GM18870 (cell line): ENCODE measurements at regions not wholly inside any gene's neighbourhood (a gene's known extent, or its start where the extent isn't known, plus 50 kb on each side); places are given as distances from the start of the nearest gene placed in this dataset.

Source experiments
- ATAC-seq: cut with Tn5 transposase; IDR thresholded peaks from one replicate; pipeline ENCODE4 v1.9.1; 2021; ENCODE audit warnings: moderate library complexity; ENCODE audit not compliant: unreplicated experiment

GRCh38 chr7:106606120-106606519, 54.8 kb downstream of the CCDC71L start:
- no peak for ATAC-seq

GRCh38 chr7:106604971-106605370, 56.0 kb downstream of the CCDC71L start:
- no peak for ATAC-seq

- no peak for ATAC-seq
These were observed 56.5 kb downstream of the CCDC71L start for GRCh38 chr7:106604303-106604924.

- no peak for ATAC-seq
These were observed 57.6 kb downstream of the CCDC71L start for GRCh38 chr7:106603346-106603745.

GRCh38 chr7:106602062-106602461, 58.9 kb downstream of the CCDC71L start:
- ATAC-seq = no peak

- no peak for ATAC-seq
These were observed 60.2 kb downstream of the CCDC71L start for GRCh38 chr7:106600569-106601373.

GRCh38 chr7:106599343-106599698, 61.6 kb downstream of the CCDC71L start:
- ATAC-seq = no peak

GRCh38 chr7:106598663-106599342, 62.2 kb downstream of the CCDC71L start:
- ATAC-seq = peak; percentile 99

- ATAC-seq = no peak
These were observed 63.0 kb downstream of the CCDC71L start for GRCh38 chr7:106597751-106598546.

- no peak for ATAC-seq
These were observed 63.9 kb downstream of the CCDC71L start for GRCh38 chr7:106597014-106597413.

GRCh38 chr7:106595922-106596321, 65.0 kb downstream of the CCDC71L start:
- ATAC-seq = no peak

GRCh38 chr7:106593028-106593417, 67.9 kb downstream of the CCDC71L start:
- no peak for ATAC-seq

- ATAC-seq = no peak
These were observed 68.5 kb downstream of the CCDC71L start for GRCh38 chr7:106592282-106593027.

- no peak for ATAC-seq
These were observed 69.8 kb downstream of the CCDC71L start for GRCh38 chr7:106591146-106591545.

- no peak for ATAC-seq
These were observed 70.6 kb downstream of the CCDC71L start for GRCh38 chr7:106590209-106590816.

GRCh38 chr7:106589198-106589879, 71.6 kb downstream of the CCDC71L start:
- no peak for ATAC-seq

- no peak for ATAC-seq
These were observed 72.3 kb downstream of the CCDC71L start for GRCh38 chr7:106588422-106589197.

- ATAC-seq = no peak
These were observed 75.8 kb downstream of the CCDC71L start for GRCh38 chr7:106584914-106585759.
